ENCODE measurements at regions not wholly inside any gene's neighbourhood (a gene's known extent, or its start where the extent isn't known, plus 50 kb on each side); places are given as distances from the start of the nearest gene placed in this dataset.

DNA sequence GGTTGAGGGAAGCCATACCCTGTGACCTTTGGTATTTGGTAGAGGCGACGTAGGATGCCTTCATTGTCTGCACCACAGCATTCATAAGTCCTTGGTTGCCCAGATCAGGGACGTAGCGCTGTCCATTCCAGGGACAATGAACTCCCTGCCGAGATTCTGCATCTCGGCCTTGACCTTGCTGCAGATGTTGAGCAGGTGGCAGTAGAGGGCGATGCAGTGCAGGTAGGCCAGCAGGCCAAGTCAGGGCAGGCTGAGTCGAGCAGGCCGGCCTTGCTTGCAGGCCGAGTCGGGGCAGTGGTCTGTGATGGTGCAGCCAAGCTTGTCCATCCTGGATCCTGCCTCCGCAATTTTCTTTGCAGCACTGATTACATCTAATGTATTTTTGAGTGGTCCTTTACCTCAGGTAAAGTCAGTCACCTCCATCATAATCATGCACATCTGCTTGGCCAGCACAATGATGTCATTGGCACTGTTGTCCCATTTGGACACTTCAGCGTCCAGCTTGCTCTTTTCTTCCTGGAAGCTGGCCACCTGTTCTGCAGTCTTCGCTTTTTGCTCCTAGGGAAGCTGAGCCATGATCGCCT, 93.4 kb upstream of the CCDC112 start:
- Histone ChIP-seq H3K27ac (ENCODE audit: insufficient read depth, low read length) (no peak overlapping the region), H2BK20ac (ENCODE audit: low read depth, low read length) (no peak overlapping the region), H4K91ac (ENCODE audit: insufficient read depth, low read depth, low read length) (no peak overlapping the region), H3K4me2 (ENCODE audit: low read depth, low read length) (no peak overlapping the region), H2AK9ac (replicated peaks; ENCODE audit: low read depth, low read length, poor library complexity) (no peak overlapping the region), H3K9me1 (ENCODE audit: insufficient read depth, low read length) (no peaks in the 10 kb centered on the region), H2AK5ac (ENCODE audit: low read depth, low read length) (no peak overlapping the region; the same call in 1 of the 2 replicates), H3K4me1 (ENCODE audit: control insufficient read depth, insufficient read depth, low read length) (peaks cover 3% of the 10 kb centered on the region; the same call in 1 of the 2 replicates), H3K18ac (ENCODE audit: low read depth, low read length) (no peak overlapping the region), H4K5ac (ENCODE audit: low read depth, low read length) (no peak overlapping the region), H2BK5ac (ENCODE audit: low read depth, low read length, poor library complexity, severe bottlenecking) (no peak overlapping the region), H2BK120ac (ENCODE audit: low read depth, low read length) (no peak overlapping the region), H3K4me3 (ENCODE audit: insufficient read depth, low read depth, low read length) (no peak overlapping the region), H3K36me3 (ENCODE audit: control insufficient read depth, insufficient read depth, low read length) (no peaks in the 10 kb centered on the region), H3K14ac (replicated peaks; ENCODE audit: low read depth, low read length) (no peak overlapping the region), H2BK15ac (ENCODE audit: low read depth, low read length) (no peak overlapping the region), H3K9ac (ENCODE audit: low read depth, low read length) (no peak overlapping the region), H3K56ac (ENCODE audit: extremely low read depth, insufficient read depth, low read length) (no peak overlapping the region), H4K20me1 (ENCODE audit: insufficient read depth, low read length) (no peaks in the 10 kb centered on the region), H2AFZ (replicated peaks; ENCODE audit: low read length, poor library complexity) (peak overlapping the region; percentile 45), H3K79me1 (ENCODE audit: low read depth in 1 of 2, low read length in 2 of 2) (no peaks in the 10 kb centered on the region), H3K9me3 (ENCODE audit: control insufficient read depth, insufficient read depth, low read length) (no peaks in the 10 kb centered on the region), H3K23ac (ENCODE audit: low read depth, low read length) (no peak overlapping the region), H4K8ac (ENCODE audit: low read depth in 2 of 2, low read length in 2 of 2) (no peak overlapping the region), H3K27me3 (ENCODE audit: control insufficient read depth, insufficient read depth, low read length) (no peaks in the 10 kb centered on the region), H3K4ac (ENCODE audit: low read depth, low read length) (0 out of 2 replicates have a peak overlapping the region, but pooled peaks have one; percentile 3)
- dilution Hi-C loops (cut with HindIII; ENCODE audit: low sequenced_read_pairs, unreplicated experiment), result no loop called here
- in situ Hi-C loops (cut with MboI; ENCODE audit: low sequenced_read_pairs), result no loop called here
- intact Hi-C loops (cut with micrococcal nuclease), result no loop called here
- ChIA-PET POLR2A (ENCODE audit: unreplicated experiment) (no interaction called here), CTCF (no interaction called here)
- DNase-seq (no peak), ATAC-seq (ENCODE audit: low read depth) (no peak)
- WGBS, 2 experiments (ENCODE audit: extremely low coverage in 2 of 2, insufficient read length in 1 of 2), result 94% methylated on average over 9 of the region's 15 CpGs; no CpG with 5 or more reads in 1 of the 2 experiments
- TF ChIP-seq FOS (IDR thresholded peaks at IDR 0.05; ENCODE audit: low read depth, low read length) (no peak), MXI1 (IDR thresholded peaks at IDR 0.05; ENCODE audit: borderline replicate concordance, low read depth, low read length) (no peak), CHD1 (IDR thresholded peaks at IDR 0.05; ENCODE audit: low read depth, low read length) (no peak), CEBPB (IDR thresholded peaks at IDR 0.05; ENCODE audit: low read depth, low read length) (no peak), NFE2L2 (IDR thresholded peaks at IDR 0.05; ENCODE audit: low read depth, low read length) (no peak), MAZ (IDR thresholded peaks at IDR 0.05; ENCODE audit: borderline replicate concordance, low read depth, low read length) (no peak), BHLHE40 (IDR thresholded peaks at IDR 0.05; ENCODE audit: low read depth, low read length) (no peak)
- TF ChIP-seq, protein P1, sequence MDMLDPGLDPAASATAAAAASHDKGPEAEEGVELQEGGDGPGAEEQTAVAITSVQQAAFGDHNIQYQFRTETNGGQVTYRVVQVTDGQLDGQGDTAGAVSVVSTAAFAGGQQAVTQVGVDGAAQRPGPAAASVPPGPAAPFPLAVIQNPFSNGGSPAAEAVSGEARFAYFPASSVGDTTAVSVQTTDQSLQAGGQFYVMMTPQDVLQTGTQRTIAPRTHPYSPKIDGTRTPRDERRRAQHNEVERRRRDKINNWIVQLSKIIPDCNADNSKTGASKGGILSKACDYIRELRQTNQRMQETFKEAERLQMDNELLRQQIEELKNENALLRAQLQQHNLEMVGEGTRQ (IDR thresholded peaks at IDR 0.05; ENCODE audit: low read depth, low read length), result no peak
- BruUV-seq (replicated peaks), result no TSS peak

All from IMR-90 (cell line).